Stimulated activated CD8-positive, alpha-beta memory T cell treated with anti-CD3 and anti-CD28 coated beads, Interleukin-4, amount 100 ng/mL, for 4 hours (primary cell): ENCODE measurements at regions not wholly inside any gene's neighbourhood (a gene's known extent, or its start where the extent isn't known, plus 50 kb on each side); places are given as distances from the start of the nearest gene placed in this dataset.
"Not testable (repeated sequence)": the region's sequence is repeated elsewhere in the genome, so short reads cannot be mapped to it uniquely, and the experiment has no call there.

Experiments
- DNase-seq, 2 donors: peaks; one replicate each; pipeline ENCODE4 v3.0.0-alpha.2; 2020; ENCODE audit warnings: low read depth in 2 of 2, low spot score in 1 of 2

DNA sequence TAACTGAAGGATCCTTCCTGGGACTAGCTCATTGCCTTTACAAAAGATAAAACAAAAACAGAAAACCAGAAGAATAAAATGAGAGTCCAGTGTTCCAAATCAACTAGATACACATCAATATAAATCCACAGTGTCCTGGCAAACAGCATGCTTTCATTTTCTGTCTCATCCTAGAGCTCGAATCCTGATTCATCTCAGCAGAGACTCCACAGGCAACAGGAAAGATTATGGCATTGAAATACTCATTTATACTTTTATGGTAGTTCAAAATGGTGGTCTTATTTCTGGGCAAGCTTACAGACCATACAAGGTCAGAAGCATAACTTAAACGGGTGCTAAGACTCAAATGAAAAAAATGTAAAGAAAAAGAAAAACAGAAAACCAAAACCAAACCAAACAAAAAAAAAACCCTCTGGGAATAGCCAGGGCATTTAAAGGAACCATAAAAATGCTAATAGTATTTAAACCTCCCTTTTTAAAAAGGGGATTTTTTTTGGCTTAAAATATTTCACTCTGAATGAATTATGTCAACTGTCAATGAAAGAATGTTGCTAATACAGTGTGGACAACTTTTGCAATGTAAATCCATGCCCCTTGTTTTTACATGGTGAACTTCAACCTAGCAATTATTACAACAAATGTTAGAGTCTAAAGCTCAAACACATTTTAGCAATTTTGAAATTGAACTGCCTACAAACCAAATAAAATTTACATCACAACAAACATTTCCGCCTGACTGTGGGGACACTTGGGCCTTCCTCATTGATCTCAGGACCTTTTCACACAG is 57.9 kb downstream of the GPR101 start:
- DNase-seq = no peak

DNA sequence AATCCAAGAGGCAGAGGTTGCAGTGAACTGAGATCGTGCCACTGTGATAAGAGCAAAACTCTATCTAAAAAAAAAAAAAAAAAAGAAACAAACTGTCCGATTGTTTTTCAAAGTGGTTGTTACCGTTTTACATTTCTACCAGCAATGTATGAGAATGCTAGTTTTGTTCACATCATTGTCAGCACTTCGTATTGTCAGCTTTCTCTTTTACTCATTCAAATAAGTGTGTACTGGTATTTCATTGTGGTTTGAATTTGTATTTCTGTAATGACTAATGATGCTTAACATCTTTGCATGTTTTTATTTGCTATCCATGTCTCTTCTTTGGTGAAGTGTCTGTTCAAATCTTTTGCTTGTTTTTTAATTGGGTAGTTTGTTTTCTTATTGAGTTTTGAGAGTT is 65.8 kb downstream of the GPR101 start:
- DNase-seq = no peak

GRCh38 chrX:136963973-136964372 is 69.8 kb downstream of the GPR101 start:
- no peak for DNase-seq

- DNase-seq = no peak
Measured at GRCh38 chrX:136961594-136962135, 72.1 kb downstream of the GPR101 start.

- no peak for DNase-seq
Measured at GRCh38 chrX:136954930-136955329, 74.4 kb upstream of the RBMX start.

GRCh38 chrX:136953867-136954787 is 73.6 kb upstream of the RBMX start:
- peak; percentile 7 to 11 for DNase-seq

DNA sequence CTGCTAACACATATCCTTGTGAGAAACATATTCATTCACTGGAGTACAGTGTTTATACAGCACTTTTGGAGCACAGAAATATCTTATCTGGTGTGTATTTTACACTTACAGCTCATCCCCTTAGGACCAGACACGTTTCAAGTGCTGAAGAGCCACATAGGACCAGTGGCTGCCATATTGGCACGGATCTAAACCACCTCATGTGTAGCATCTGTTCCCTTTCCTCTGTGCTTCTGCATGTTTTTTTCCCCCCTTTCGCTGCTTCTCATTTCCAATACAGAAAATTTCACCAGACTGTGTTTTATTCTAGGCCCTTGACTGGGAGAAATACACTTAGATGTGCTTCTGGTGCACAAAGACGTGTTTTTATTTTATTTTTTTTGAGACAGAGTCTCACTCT is 69.7 kb upstream of the RBMX start:
- no peak for DNase-seq

- DNase-seq = no peak
Measured at GRCh38 chrX:136941396-136942337, 61.1 kb upstream of the RBMX start.

- no peak for DNase-seq
Measured at GRCh38 chrX:136936183-136936549, 55.6 kb upstream of the RBMX start.

DNA sequence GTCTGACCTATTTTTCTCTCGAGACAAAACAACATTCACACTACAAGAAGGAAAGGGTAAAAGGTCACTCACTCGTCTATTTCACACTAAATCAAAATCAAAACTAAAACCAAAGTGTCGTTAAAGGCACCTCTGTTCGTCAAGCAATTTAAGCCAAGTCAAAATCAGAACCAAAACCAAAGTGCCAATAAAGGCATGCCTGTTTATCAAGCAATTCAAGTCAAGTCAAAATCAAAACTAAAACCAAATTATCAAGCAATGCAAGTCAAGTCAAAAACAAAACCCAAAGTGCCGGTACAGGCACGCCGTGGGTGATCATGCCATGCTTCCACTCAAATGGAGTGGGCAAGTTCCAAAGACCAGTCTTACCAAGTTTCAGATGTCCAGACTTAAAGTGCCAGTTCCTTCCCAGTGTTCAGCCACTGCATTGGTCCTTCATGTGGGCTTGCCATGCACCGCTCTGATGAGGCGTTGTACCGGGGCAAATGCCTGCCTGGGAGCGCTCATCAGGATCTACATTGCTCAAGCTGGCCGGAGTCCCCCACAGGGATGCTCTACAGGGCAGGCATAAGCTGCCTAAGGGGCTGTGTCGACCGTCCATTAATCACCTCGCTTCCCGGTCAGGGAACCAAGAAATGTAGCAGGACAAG is 55.1 kb upstream of the RBMX start:
- not testable (repeated sequence) for DNase-seq

DNA sequence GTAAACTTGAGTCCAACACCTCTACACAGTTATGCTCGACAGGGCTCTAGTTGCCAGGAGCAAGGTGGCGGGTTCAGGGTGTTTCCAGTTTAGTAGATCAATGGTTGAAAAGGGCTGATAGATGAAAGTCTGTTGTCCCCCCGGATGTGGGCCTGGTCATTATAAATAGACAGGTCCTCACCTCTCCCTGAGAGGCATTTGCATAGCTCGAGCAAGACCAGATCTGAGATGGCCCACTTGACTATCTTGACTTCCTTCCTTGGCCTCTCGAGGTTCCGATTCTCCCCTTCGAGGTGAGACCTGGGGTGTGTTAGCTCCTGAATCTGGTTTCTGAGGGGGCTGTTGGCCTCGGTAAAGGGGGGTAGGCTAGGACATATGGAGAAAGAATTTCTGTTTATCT is 54.1 kb upstream of the RBMX start:
- DNase-seq = not testable (repeated sequence)

GRCh38 chrX:136933611-136934145 is 53.2 kb upstream of the RBMX start:
- no peak for DNase-seq

- no peak for DNase-seq
Measured at GRCh38 chrX:136931661-136932060, 51.1 kb upstream of the RBMX start.
